ENCODE measurements at regions not wholly inside any gene's neighbourhood (a gene's known extent, or its start where the extent isn't known, plus 50 kb on each side); places are given as distances from the start of the nearest gene placed in this dataset.

GRCh38 chrX:40285876-40286275 is 188.1 kb upstream of the BCOR start:
- TF ChIP-seq CTCF (IDR thresholded peaks at IDR 0.05) (no peak), POLR2A (IDR thresholded peaks at IDR 0.05) (no peak)

All from testis (tissue), 2 donors.